GM12873 (cell line): ENCODE measurements at regions not wholly inside any gene's neighbourhood (a gene's known extent, or its start where the extent isn't known, plus 50 kb on each side); places are given as distances from the start of the nearest gene placed in this dataset.

Experiments
- TF ChIP-seq, protein P1 (sequence below): IDR thresholded peaks from 2 replicates; pipeline ENCODE4 v1.5.1; 2012; ENCODE audit warnings: low read depth, mild to moderate bottlenecking, moderate library complexity, low read length, control low read depth; ENCODE audit not compliant: insufficient read depth; ENCODE audit errors: missing control alignments

DNA sequence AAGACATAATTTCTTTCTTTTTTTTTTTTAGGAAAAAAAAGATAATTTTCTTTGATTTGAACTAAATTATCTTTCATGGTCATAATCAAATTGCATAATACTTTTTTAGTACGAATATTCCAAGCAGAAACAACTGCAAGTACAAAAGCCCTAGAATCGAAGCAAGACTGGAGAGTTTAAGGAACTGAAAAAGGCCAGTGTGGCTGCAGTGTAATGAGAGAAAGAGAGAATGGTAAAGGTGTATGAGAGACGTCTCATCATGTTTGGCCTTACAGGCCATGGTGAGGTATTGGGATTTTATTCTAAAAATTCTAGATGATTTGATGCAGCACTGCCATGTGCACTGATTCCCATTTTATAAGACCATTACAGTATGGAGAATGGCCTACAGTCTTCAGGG is 180.9 kb downstream of the SUCNR1 start:
- TF ChIP-seq, protein P1, sequence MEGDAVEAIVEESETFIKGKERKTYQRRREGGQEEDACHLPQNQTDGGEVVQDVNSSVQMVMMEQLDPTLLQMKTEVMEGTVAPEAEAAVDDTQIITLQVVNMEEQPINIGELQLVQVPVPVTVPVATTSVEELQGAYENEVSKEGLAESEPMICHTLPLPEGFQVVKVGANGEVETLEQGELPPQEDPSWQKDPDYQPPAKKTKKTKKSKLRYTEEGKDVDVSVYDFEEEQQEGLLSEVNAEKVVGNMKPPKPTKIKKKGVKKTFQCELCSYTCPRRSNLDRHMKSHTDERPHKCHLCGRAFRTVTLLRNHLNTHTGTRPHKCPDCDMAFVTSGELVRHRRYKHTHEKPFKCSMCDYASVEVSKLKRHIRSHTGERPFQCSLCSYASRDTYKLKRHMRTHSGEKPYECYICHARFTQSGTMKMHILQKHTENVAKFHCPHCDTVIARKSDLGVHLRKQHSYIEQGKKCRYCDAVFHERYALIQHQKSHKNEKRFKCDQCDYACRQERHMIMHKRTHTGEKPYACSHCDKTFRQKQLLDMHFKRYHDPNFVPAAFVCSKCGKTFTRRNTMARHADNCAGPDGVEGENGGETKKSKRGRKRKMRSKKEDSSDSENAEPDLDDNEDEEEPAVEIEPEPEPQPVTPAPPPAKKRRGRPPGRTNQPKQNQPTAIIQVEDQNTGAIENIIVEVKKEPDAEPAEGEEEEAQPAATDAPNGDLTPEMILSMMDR = no peak

DNA sequence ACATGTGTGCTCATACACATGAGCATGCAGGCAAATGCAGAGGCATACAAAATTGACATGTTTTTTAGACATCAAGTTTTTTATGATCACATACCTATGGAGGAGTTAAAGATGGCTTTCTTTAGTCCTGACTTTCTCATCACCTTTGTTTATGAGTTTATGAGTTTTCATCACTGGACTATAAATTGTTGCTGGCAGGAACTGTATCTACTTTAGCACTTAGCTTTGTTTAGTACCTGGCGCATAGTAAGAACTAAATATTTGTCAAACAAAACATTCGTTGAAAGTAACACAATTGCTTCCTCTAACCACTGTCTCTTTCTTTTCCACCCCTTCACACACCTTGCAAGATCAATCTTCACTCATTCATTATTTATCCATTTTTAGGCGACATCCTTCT is 182.6 kb downstream of the SUCNR1 start:
- TF ChIP-seq, protein P1 = no peak

DNA sequence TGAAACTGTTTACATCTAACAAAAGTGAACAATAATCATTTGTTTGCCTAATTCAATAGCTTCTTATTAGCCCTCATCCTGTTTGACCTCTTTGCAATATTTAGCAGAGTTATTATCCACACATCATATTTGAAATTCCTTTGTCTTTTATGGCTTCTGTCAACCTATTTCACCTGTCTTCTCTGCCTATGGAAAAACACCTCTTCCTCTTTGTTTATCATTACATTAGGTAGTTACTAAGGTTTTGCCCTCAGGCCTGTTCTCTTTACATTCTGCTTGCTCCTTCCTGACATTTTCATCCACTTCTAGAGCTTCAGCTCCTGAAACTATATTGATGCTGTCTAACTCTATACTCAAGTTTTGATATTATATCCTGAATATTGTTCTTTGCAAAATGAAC is 183.0 kb downstream of the SUCNR1 start:
- TF ChIP-seq, protein P1 = no peak

DNA sequence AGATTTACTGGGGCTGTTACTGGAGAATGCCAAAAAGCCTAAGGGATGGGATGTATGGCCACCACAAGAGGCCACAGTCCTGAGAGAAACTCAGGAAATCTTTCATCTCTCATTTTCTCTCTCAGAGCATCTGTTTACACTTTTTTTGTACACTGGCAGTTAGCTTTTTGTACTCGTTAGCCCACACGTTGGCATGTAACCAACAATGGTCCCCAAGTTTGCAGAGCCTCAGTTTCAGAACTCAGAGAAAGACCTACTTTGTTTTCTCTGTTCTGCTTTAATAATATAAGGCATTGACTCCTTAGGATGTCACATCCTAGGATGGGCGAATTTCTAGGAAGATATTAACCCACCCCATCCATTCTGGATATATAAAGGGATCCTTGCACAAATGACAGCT is 183.5 kb downstream of the SUCNR1 start:
- TF ChIP-seq, protein P1 = no peak

DNA sequence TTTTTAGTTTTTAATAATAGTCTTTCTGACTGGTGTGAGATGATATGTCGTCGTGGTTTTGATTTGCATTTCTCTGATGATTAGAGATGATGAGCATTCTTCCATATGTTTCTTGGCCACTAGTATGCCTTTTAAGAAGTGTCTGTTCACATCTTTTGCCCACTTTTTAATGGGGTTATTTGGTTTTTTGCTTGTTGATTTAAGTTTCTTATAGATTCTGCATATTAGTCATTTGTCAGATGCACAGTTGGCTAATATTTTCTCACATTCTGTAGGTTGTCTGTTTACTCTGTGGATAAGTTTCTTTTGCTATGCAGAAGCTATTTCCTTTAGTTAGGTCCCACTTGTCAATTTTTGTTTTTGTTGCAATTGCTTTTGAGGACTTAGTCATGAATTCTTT is 185.4 kb downstream of the SUCNR1 start:
- TF ChIP-seq, protein P1 = no peak

DNA sequence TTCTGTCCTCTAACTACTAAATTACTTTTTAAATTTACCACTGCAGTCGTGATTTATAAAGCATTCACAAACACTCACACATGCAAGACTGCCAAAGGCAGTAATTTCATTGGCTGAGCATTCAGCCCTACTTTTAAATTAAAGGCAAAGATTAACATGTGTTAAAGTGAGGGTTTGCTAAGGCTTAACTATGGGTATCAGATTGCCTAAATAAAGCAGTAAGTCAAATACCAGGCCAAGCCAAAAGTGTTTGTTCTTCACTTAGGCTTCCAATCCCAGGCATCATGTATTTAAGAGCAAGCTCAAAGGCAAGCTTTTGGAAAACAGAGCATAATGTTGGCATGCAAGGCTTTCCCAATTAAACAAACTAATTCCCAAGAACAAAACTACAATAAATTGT is 187.3 kb downstream of the SUCNR1 start:
- TF ChIP-seq, protein P1 = no peak

DNA sequence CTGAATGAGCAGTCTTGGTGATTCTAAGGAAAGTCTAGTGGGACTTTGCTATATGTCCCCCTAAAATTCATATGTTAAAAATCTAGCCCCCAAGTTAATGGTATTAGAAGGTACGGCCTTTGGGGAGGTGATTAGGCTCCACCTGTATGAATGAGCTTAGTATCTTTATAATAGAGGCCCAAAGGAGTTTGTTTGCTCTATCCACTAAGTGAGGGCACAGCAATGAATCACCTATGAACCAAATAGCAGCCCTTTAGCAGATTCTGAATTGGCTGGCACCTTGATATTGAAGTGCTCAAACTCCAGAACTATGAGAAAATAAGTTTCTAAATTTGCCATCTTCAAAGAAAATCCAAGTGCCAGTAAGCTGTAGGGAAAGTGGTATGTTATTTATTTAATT is 187.9 kb downstream of the SUCNR1 start:
- TF ChIP-seq, protein P1 = no peak
